Peyer's patch (tissue), 4 donors: ENCODE measurements at regions not wholly inside any gene's neighbourhood (a gene's known extent, or its start where the extent isn't known, plus 50 kb on each side); places are given as distances from the start of the nearest gene placed in this dataset.

Source experiments
- DNase-seq, 3 donors: peaks; one replicate each; pipeline ENCODE4 v3.0.0-alpha.2; 2017 to 2019
- H3K27ac ChIP-seq, 4 donors: fragments of 200-600 bp; sonication (generic); one replicate each; pipeline ENCODE4 v1.5.1; 2016 to 2019
- H3K27me3 ChIP-seq, 2 donors: fragments of 200-600 bp; sonication (generic); one replicate each; pipeline ENCODE4 v1.5.1; 2019
- H3K36me3 ChIP-seq, 3 donors: fragments of 200-600 bp; sonication (generic); one replicate each; pipeline ENCODE4 v1.5.1; 2016 to 2019
- H3K4me1 ChIP-seq, 4 donors: fragments of 200-600 bp; sonication (generic); one replicate each; pipeline ENCODE4 v1.5.1; 2016 to 2019
- H3K4me3 ChIP-seq, 4 donors: fragments of 200-600 bp; sonication (generic); 1 replicate in 3 of 4; 2 replicates in 1 of 4; pipeline ENCODE4 v1.5.1; 2016 to 2019; ENCODE audit warnings: mild to moderate bottlenecking in 1 of 4
- H3K9me3 ChIP-seq, 4 donors: fragments of 200-600 bp; sonication (generic); one replicate each; pipeline ENCODE4 v1.5.1; 2016 to 2019; ENCODE audit warnings: mild to moderate bottlenecking in 1 of 4
- POLR2A ChIP-seq, 2 donors: fragments of 450-650 bp; IDR thresholded peaks; one replicate each; pipeline ENCODE4 v1.5.1; 2017; ENCODE audit warnings: antibody characterized with exemption in 2 of 2, mild to moderate bottlenecking in 2 of 2, moderate library complexity in 2 of 2
- TF ChIP-seq, protein P1 (sequence below), 6 experiments: fragments of 450-650 bp in 4 of 6; fragments of 200-600 bp in 2 of 6; sonication (generic) in 1 of 6; IDR thresholded peaks; one replicate each; pipeline ENCODE4 v1.5.1; 2017 to 2019; ENCODE audit warnings: antibody characterized with exemption in 6 of 6, mild to moderate bottlenecking in 3 of 6, moderate library complexity in 1 of 6

DNA sequence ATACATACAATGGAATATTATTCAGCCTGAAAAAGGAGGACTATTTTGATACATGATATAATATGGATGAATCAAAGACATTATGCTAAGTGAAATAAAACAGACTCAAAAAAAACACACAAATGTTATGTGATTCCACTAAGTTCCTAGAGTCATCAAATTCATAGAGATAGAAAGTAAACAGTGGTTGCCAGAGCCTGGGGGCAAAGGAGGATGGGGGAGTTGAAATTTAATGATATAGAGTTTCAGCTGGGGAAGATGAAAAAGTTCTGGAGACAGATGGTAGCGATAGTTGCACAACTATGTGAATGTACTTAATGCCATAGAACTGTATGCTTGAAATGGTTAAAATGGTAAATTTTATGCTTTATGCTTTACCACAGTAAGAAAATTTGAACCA is 119.7 kb downstream of the METTL4 start:
- no peak for DNase-seq
- Histone ChIP-seq H3K27ac (no peak overlapping the region), H3K9me3 (no peaks in the 10 kb centered on the region), H3K36me3 (no peaks in the 10 kb centered on the region), H3K4me3 (no peak overlapping the region), H3K27me3 (no peaks in the 10 kb centered on the region), H3K4me1 (no peaks in the 10 kb centered on the region)
- TF ChIP-seq, protein P1, sequence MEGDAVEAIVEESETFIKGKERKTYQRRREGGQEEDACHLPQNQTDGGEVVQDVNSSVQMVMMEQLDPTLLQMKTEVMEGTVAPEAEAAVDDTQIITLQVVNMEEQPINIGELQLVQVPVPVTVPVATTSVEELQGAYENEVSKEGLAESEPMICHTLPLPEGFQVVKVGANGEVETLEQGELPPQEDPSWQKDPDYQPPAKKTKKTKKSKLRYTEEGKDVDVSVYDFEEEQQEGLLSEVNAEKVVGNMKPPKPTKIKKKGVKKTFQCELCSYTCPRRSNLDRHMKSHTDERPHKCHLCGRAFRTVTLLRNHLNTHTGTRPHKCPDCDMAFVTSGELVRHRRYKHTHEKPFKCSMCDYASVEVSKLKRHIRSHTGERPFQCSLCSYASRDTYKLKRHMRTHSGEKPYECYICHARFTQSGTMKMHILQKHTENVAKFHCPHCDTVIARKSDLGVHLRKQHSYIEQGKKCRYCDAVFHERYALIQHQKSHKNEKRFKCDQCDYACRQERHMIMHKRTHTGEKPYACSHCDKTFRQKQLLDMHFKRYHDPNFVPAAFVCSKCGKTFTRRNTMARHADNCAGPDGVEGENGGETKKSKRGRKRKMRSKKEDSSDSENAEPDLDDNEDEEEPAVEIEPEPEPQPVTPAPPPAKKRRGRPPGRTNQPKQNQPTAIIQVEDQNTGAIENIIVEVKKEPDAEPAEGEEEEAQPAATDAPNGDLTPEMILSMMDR (IDR thresholded peaks at IDR 0.05) = no peak
- TF ChIP-seq POLR2A (IDR thresholded peaks at IDR 0.05) = no peak

DNA sequence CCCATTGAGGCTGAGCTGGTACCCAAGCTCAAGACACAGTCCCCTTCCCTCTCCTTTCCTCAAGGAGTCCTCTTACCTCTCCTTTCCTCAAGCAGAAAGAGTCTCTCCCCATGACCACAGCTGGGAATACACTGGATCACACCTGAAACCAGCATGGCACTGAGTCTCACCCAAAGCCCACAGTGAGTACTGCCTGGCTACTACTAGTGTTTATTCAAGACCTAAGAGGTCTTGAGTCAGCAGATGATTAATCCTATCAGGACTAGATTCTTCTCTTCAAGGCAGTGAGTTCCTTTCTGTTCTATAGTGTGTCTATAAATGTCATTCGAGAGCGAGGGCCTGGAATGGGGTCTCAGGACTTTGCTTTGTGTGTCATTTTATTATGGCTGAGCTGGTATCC is 111.4 kb downstream of the METTL4 start:
- Histone ChIP-seq H3K27me3 (no peaks in the 10 kb centered on the region), H3K9me3 (no peaks in the 10 kb centered on the region), H3K36me3 (no peaks in the 10 kb centered on the region), H3K27ac (no peak overlapping the region), H3K4me3 (no peak overlapping the region), H3K4me1 (no peaks in the 10 kb centered on the region)
- TF ChIP-seq, protein P1 (IDR thresholded peaks at IDR 0.05) = no peak
- no peak for TF ChIP-seq POLR2A (IDR thresholded peaks at IDR 0.05)
- DNase-seq = no peak

DNA sequence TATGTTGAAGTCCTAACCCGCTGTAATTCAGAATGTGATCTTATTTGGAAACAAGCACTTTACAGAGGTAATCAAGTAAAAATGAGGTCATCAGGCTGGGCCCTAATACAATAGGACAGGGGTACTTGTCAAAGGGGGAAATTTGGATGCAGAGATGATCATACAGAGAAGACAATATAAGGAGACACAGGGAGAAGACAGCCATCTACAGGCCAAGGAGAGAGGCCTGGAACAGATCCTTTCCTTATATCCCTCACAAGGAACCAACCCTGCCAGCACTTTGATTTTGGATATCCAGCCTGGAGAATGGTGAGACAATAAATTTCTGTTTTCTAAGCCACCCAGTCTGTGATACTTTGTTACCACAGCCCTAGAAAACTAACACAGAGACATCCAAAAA is 104.3 kb downstream of the METTL4 start:
- no peaks in the 10 kb centered on the region for H3K9me3 ChIP-seq
- H3K4me1 ChIP-seq = no peaks in the 10 kb centered on the region
- H3K4me3 ChIP-seq = no peak overlapping the region
- H3K36me3 ChIP-seq = no peaks in the 10 kb centered on the region
- TF ChIP-seq, protein P1 (IDR thresholded peaks at IDR 0.05) = no peak
- no peak overlapping the region for H3K27ac ChIP-seq
- no peak for DNase-seq
- H3K27me3 ChIP-seq = no peaks in the 10 kb centered on the region

DNA sequence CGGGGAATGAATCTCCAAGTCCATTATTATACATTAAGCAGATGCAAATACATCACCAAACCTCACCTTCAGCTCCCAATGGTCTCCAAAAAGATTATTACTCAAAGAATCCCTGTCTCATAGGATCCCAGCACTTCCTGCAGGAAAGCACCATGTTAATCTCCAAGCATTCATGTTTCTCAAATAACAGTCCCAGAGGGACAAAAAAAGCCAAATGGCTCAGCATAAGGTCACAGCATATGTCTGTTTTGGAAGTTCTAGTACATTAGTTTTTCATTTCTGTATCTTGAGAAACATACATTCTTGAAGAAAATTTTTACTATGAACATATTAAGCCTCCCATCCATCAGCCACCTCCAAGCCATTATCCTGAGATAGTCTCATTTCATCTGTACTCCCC is 103.3 kb downstream of the METTL4 start:
- no peak overlapping the region for H3K27ac ChIP-seq
- no peaks in the 10 kb centered on the region for H3K9me3 ChIP-seq
- H3K27me3 ChIP-seq = no peaks in the 10 kb centered on the region
- no peaks in the 10 kb centered on the region for H3K36me3 ChIP-seq
- TF ChIP-seq, protein P1 (IDR thresholded peaks at IDR 0.05) = no peak
- no peak for TF ChIP-seq POLR2A (IDR thresholded peaks at IDR 0.05)
- no peak overlapping the region for H3K4me3 ChIP-seq
- DNase-seq = no peak
- no peaks in the 10 kb centered on the region for H3K4me1 ChIP-seq

DNA sequence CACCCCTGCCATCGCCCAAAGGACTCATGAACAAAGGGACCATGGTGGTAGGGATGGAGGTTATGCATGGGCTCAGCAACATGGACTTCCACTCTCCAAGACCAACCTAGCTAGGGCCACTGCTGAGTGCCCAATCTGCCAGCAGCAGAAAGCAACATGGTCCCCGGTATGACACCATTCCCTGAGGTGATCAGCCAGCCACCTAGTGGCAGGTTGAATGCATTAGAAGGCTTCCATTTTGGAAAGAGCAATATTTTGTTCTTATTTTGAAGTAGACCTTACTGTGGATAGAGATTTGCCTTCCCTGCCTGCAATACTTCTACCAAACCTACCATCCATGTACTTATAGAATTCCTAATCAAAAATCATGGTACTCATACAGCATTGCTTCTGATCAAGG is 99.8 kb downstream of the METTL4 start:
- H3K4me3 ChIP-seq = no peak overlapping the region
- no peaks in the 10 kb centered on the region for H3K4me1 ChIP-seq
- no peak for DNase-seq
- TF ChIP-seq, protein P1 (IDR thresholded peaks at IDR 0.05) = no peak
- no peak for TF ChIP-seq POLR2A (IDR thresholded peaks at IDR 0.05)
- no peaks in the 10 kb centered on the region for H3K9me3 ChIP-seq
- H3K36me3 ChIP-seq = no peaks in the 10 kb centered on the region
- no peaks in the 10 kb centered on the region for H3K27me3 ChIP-seq
- no peak overlapping the region for H3K27ac ChIP-seq

DNA sequence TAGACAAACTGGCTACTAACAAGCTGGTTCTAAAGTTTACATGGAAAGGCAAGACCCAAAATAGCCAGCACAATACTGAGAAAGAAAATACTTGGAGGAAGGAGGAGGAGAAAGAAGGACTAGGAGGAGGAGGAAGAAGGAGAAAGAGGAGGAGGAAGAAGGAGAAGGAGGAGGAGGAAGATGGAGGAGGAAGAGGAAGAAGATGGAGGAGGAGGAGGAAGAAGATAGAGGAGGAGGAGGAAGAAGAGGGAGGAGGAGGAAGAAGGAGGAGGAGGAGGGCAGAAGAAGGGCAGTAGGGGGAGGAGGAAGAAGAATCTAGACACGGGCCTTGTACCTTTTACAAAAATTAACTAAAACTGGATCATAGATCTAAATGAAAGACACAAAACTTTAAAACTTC is 92.6 kb downstream of the METTL4 start:
- DNase-seq = no peak
- Histone ChIP-seq H3K27me3 (no peaks in the 10 kb centered on the region), H3K4me1 (no peaks in the 10 kb centered on the region), H3K9me3 (no peaks in the 10 kb centered on the region), H3K27ac (no peak overlapping the region), H3K36me3 (no peaks in the 10 kb centered on the region), H3K4me3 (no peak overlapping the region)
- TF ChIP-seq, protein P1 (IDR thresholded peaks at IDR 0.05) = no peak
- TF ChIP-seq POLR2A (IDR thresholded peaks at IDR 0.05) = no peak
